Coronary artery (tissue), 2 donors: ENCODE measurements at regions not wholly inside any gene's neighbourhood (a gene's known extent, or its start where the extent isn't known, plus 50 kb on each side); places are given as distances from the start of the nearest gene placed in this dataset.

ENCODE experiments used
- DNase-seq: peaks from one replicate; pipeline ENCODE4 v3.0.0-alpha.2; 2017; ENCODE audit warnings: low spot score
- H3K27ac ChIP-seq, 2 donors: fragments of 200-600 bp; sonication (generic); one replicate each; pipeline ENCODE4 v1.5.1; 2016 to 2019
- H3K4me3 ChIP-seq: fragments of 200-600 bp; sonication (generic); 2 replicates; pipeline ENCODE4 v1.5.1; 2016; ENCODE audit warnings: mild to moderate bottlenecking, moderate library complexity
- CTCF ChIP-seq: fragments of 200-600 bp; sonication (generic); IDR thresholded peaks from one replicate; pipeline ENCODE4 v1.5.1; 2019; ENCODE audit warnings: antibody characterized with exemption

GRCh38 chr12:25810683-25811082, 147.8 kb upstream of the RASSF8 start:
- DNase-seq, result no peak
- no peak overlapping the region for H3K4me3 ChIP-seq
- H3K27ac ChIP-seq, result no peak overlapping the region
- no peak for TF ChIP-seq CTCF

GRCh38 chr12:25811656-25812126, 146.8 kb upstream of the RASSF8 start:
- H3K4me3 ChIP-seq, result no peak overlapping the region
- no peak for DNase-seq
- no peak for TF ChIP-seq CTCF
- no peak overlapping the region for H3K27ac ChIP-seq

- Histone ChIP-seq H3K27ac (no peak overlapping the region), H3K4me3 (no peak overlapping the region)
- no peak for DNase-seq
- TF ChIP-seq CTCF, result no peak
These were observed 146.2 kb upstream of the RASSF8 start for GRCh38 chr12:25812295-25812694.

GRCh38 chr12:25813843-25814242, 144.6 kb upstream of the RASSF8 start:
- H3K27ac ChIP-seq, result no peak overlapping the region
- no peak overlapping the region for H3K4me3 ChIP-seq
- TF ChIP-seq CTCF, result no peak
- no peak for DNase-seq

- DNase-seq, result no peak
- TF ChIP-seq CTCF, result no peak
- Histone ChIP-seq H3K27ac (no peak overlapping the region), H3K4me3 (no peak overlapping the region)
These were observed 141.8 kb upstream of the RASSF8 start for GRCh38 chr12:25816637-25817036.

GRCh38 chr12:25817166-25817565, 141.3 kb upstream of the RASSF8 start:
- Histone ChIP-seq H3K27ac (no peak overlapping the region), H3K4me3 (no peak overlapping the region)
- no peak for DNase-seq
- TF ChIP-seq CTCF, result no peak

GRCh38 chr12:25818596-25819390, 139.7 kb upstream of the RASSF8 start:
- H3K4me3 ChIP-seq, result no peak overlapping the region
- DNase-seq, result no peak
- TF ChIP-seq CTCF, result no peak
- H3K27ac ChIP-seq, result no peak overlapping the region
